Effector memory CD8-positive, alpha-beta T cell (primary cell): ENCODE measurements at regions not wholly inside any gene's neighbourhood (a gene's known extent, or its start where the extent isn't known, plus 50 kb on each side); places are given as distances from the start of the nearest gene placed in this dataset.

Experiments
- ATAC-seq: fragments of 150-1000 bp; cut with Tn5 transposase; replicated peaks from 2 replicates; pipeline ENCODE4 v1.10.0; 2021; ENCODE audit warnings: mild to moderate bottlenecking, moderate library complexity
- DNase-seq, 3 experiments: peaks; one replicate each; pipeline ENCODE4 v3.0.0; 2021
- H3K27ac Mint-ChIP-seq, 2 donors: one replicate each; pipeline ENCODE4 v1.8.0; 2022; ENCODE audit warnings: mild to moderate bottlenecking in 2 of 2, mixed read lengths in 2 of 2, moderate library complexity in 2 of 2
- H3K27me3 Mint-ChIP-seq, 2 donors: one replicate each; pipeline ENCODE4 v1.8.0; 2022; ENCODE audit warnings: mixed read lengths in 2 of 2
- H3K36me3 Mint-ChIP-seq: one replicate; pipeline ENCODE4 v1.8.0; 2022; ENCODE audit warnings: mild to moderate bottlenecking, moderate library complexity, mixed read lengths; ENCODE audit not compliant: insufficient read depth
- H3K4me1 Mint-ChIP-seq, 2 donors: one replicate each; pipeline ENCODE4 v1.8.0; 2022; ENCODE audit warnings: low read depth in 2 of 2, mixed read lengths in 2 of 2
- H3K4me3 Mint-ChIP-seq, 2 donors: one replicate each; pipeline ENCODE4 v1.8.0; 2022; ENCODE audit warnings: mild to moderate bottlenecking in 2 of 2, mixed read lengths in 2 of 2, moderate library complexity in 2 of 2
- H3K9me3 Mint-ChIP-seq, 2 donors: one replicate each; pipeline ENCODE4 v1.8.0; 2022; ENCODE audit warnings: mixed read lengths in 2 of 2

DNA sequence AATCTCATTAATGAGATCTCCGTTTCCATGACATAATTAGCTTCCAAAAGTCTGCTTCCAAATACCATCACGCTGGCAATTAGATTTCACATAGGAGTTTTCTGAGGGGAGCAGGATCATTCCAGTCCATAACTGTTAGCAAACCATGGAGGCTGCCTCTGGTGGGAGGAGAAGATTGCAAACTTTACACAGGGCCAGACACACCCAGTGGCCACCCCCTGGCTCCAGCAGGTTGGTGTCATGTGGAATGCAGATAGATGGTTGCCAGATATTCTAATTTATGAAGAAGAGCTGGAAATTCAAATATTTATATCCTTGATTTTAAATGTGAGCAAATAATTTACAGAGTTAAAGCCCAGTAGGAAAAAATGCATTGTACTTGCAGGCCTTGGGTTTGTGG is 164.2 kb downstream of the ICE1 start:
- H3K9me3 Mint-ChIP-seq: no peaks in the 10 kb centered on the region
- DNase-seq: no peak
- no peak overlapping the region for H3K4me3 Mint-ChIP-seq
- H3K36me3 Mint-ChIP-seq: no peaks in the 10 kb centered on the region
- no peak for ATAC-seq
- H3K27me3 Mint-ChIP-seq: peaks cover 23 to 40% of the 10 kb centered on the region in 2 donors
- no peaks in the 10 kb centered on the region for H3K4me1 Mint-ChIP-seq
- no peak overlapping the region for H3K27ac Mint-ChIP-seq

DNA sequence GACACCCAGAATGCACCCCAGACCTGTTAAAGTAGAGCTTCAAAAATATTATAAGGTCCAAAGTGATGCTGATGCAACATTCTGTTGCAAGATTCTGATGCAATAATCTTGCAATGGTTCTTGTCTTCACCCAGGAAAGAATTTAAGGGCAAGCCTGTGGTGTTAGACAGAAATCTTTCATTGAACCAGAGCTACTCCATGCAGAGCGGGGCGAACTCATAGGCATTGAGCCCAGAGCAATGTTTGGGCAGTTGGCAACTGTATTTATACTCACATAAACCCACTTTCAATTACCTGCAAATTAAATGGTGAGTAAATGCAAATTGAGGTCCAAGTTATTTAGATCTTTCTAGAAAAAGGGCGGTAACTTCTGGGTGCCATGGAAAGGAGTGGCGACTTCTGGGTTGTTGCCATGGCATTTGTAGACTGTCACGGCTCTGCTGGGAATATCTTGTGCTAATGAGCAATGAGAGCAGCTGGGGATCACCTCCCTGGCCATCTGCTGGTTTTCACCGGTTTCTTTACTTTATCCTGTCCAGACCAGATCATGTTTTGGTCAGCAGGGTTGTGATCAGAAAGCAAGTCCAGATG is 163.4 kb downstream of the ICE1 start:
- Mint-ChIP-seq H3K36me3 (no peaks in the 10 kb centered on the region), H3K4me3 (no peak overlapping the region), H3K4me1 (no peaks in the 10 kb centered on the region), H3K27ac (no peak overlapping the region), H3K9me3 (no peaks in the 10 kb centered on the region), H3K27me3 (peaks cover 23 to 40% of the 10 kb centered on the region in 2 donors)
- DNase-seq (no peak), ATAC-seq (no peak)

DNA sequence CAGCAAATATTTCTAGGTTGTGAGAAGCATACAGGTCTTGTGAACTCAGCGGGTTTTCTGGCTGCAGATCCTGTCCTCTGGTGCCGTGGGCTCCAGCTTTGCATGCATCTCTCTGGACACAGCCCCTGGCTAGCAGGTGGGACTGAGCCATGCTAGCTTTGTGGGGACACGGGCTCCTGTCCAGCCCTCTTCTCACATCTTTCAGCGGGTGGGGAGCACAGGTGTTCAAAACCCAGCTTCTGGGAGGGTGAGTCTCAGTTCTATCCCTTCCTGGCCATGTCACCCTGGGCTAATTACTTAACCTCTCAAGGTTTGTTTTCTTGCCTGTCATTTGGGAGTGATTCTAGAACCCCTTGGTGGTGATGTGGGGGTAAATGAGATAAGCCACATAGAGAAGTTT is 162.3 kb downstream of the ICE1 start:
- ATAC-seq (no peak), DNase-seq (no peak)
- no peaks in the 10 kb centered on the region for H3K9me3 Mint-ChIP-seq
- peaks cover 23 to 34% of the 10 kb centered on the region in 2 donors for H3K27me3 Mint-ChIP-seq
- H3K4me1 Mint-ChIP-seq: no peaks in the 10 kb centered on the region
- H3K27ac Mint-ChIP-seq: no peak overlapping the region
- no peaks in the 10 kb centered on the region for H3K36me3 Mint-ChIP-seq
- no peak overlapping the region for H3K4me3 Mint-ChIP-seq

DNA sequence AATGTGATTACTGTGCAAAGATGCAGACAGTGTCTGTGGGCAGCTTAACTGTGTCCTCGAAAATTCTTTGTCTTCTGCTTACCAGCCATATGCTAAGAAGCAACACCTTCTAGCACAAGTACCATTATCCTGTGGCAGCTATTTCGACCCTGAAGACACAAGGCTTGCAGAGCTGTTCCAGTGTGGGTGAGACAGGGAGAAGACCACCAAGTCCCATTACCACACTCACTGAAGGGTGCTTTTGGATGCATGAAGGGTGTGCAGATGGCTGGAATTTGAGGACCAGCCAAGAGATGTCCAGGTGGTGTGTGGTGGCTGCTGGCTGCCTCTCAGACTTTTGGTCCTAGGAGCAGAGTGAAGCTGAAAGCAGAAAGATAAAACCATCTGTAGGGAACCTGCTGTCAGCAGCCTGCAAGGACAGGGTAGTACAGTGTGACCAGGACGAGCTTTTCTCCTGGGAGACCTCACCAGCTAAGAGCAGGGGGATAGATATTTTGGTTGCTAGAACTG is 161.8 kb downstream of the ICE1 start:
- H3K36me3 Mint-ChIP-seq: no peaks in the 10 kb centered on the region
- H3K4me3 Mint-ChIP-seq: no peak overlapping the region
- no peaks in the 10 kb centered on the region for H3K9me3 Mint-ChIP-seq
- H3K27ac Mint-ChIP-seq: no peak overlapping the region
- DNase-seq (no peak), ATAC-seq (no peak)
- H3K4me1 Mint-ChIP-seq: no peaks in the 10 kb centered on the region
- peaks cover 23 to 29% of the 10 kb centered on the region in 2 donors for H3K27me3 Mint-ChIP-seq

DNA sequence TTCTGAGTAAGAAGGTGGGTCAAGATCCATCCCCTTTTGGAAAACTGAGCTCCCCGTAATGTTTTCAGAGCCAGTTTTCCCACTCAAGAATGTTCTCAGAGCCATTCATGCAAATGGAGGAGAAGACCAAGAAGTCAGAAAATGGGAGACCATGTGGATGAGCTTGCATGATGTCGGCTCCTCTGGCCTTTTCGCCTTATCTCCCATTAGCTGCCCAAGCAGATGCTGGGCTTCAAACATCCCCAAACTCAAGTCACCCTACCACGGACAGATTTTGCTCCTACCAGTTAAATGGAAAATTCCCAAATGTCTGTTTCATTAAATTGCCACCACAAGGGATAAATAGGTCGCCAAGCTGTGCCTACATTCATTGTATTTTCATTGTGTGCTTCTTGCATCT is 161.4 kb downstream of the ICE1 start:
- no peak for ATAC-seq
- Mint-ChIP-seq H3K36me3 (no peaks in the 10 kb centered on the region), H3K27me3 (peaks cover 20 to 25% of the 10 kb centered on the region in 2 donors), H3K4me1 (no peaks in the 10 kb centered on the region), H3K27ac (no peak overlapping the region), H3K9me3 (no peaks in the 10 kb centered on the region), H3K4me3 (no peak overlapping the region)
- DNase-seq: no peak

DNA sequence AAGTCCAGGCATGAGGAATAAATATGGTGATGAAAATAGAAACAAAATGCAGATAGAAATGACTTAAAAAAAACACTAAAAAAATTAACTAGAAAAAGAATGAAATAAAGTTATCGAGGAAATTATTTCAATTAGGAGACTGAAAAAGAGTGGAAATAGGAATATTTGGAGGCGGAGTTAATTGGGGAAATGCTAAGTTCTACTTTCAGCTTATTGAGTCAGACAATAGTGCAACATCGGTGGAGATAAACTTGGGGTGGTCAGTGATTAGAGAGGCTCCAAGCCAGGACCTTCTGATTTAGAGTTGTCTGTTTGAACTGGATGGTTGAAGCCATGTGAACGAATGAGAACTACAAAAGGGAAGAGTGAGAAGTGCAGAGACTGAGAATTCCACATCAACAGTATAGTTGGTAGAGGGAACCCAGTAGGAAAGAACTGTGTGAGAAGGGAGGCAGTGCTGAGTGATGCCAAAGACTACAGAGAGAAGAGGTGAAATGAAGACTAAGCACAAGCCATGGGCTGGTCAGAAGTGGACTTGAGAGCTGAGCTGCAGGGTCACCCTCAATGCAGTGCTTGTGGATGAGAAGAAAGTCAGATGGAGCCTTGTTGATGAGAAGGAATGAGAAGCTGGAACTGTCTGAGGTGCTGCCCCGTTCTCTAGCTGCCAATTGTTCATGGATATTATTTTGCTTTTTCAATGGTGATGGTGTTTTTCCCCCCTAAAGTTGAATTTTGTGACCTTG is 160.7 kb downstream of the ICE1 start:
- DNase-seq: no peak
- Mint-ChIP-seq H3K36me3 (no peaks in the 10 kb centered on the region), H3K4me3 (no peak overlapping the region), H3K27ac (no peak overlapping the region), H3K9me3 (no peaks in the 10 kb centered on the region), H3K4me1 (no peaks in the 10 kb centered on the region), H3K27me3 (peaks cover 13 to 18% of the 10 kb centered on the region in 2 donors)
- no peak for ATAC-seq

DNA sequence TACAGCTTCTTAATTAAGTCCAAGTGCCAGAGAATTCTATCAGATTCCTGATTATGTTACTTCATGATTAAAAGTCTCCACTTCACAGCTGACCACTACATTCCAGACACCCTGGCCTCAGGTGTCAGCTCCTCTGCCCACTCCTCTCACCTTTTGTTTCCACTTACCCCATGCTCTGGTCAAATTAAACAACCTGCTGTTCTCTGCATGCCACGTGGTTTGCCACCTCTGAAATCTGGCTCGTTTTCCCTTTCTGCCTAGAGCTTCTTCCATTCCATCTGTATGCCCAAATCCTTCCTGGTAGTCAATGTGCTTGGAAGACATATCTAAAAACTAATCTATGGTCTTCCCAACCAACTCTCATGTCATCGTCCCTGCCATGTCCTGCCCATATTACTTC is 158.6 kb downstream of the ICE1 start:
- H3K4me1 Mint-ChIP-seq: no peaks in the 10 kb centered on the region
- H3K4me3 Mint-ChIP-seq: no peak overlapping the region
- H3K27me3 Mint-ChIP-seq: peaks cover 0 to 12% of the 10 kb centered on the region in 2 donors
- no peak overlapping the region for H3K27ac Mint-ChIP-seq
- no peaks in the 10 kb centered on the region for H3K36me3 Mint-ChIP-seq
- H3K9me3 Mint-ChIP-seq: no peaks in the 10 kb centered on the region
- DNase-seq: no peak
- no peak for ATAC-seq

DNA sequence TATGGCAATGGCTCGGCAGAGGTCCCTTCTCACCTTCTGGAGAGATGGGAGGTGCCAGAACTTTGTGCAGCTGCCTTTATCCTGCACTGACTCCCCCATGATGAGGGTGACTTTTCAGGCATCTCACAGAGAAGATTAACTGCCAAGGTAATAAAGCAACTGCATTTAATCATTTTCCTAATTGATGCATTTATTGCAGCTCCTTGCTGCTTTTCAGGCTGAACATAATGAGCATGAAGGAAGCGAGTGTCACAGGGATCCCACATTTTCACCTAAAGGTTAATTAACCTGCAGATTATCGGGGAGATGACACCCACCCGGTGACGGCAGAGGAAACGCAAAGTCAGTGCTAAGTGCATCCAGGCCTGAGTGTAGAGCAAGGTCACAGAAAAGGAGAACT is 154.3 kb downstream of the ICE1 start:
- Mint-ChIP-seq H3K4me3 (no peak overlapping the region), H3K27ac (no peak overlapping the region), H3K4me1 (no peaks in the 10 kb centered on the region), H3K9me3 (no peaks in the 10 kb centered on the region), H3K27me3 (peaks cover 12 to 26% of the 10 kb centered on the region in 2 donors), H3K36me3 (no peaks in the 10 kb centered on the region)
- DNase-seq (no peak), ATAC-seq (no peak)

DNA sequence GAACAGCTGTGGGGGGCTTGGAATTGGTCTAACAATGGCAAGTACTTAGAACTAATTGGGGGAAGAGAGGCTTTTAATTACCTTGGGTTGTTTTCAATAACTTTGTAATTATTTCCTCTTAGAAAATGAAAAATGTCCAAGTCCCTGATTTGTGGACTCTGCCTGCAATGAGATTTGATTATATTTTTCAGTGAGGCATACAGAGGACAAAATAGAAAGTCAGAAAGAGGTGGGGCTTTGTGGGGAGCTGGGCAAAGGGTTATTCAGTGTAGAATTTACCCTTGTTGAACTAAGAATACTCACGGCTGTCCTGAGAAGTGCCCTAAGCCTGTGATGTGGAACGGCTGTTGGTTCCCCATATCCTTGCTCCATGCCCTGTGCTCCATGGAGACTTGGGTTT is 153.0 kb downstream of the ICE1 start:
- H3K27me3 Mint-ChIP-seq: peaks cover 12 to 26% of the 10 kb centered on the region in 2 donors
- no peaks in the 10 kb centered on the region for H3K36me3 Mint-ChIP-seq
- no peaks in the 10 kb centered on the region for H3K4me1 Mint-ChIP-seq
- DNase-seq (no peak), ATAC-seq (no peak)
- H3K9me3 Mint-ChIP-seq: no peaks in the 10 kb centered on the region
- no peak overlapping the region for H3K27ac Mint-ChIP-seq
- no peak overlapping the region for H3K4me3 Mint-ChIP-seq

DNA sequence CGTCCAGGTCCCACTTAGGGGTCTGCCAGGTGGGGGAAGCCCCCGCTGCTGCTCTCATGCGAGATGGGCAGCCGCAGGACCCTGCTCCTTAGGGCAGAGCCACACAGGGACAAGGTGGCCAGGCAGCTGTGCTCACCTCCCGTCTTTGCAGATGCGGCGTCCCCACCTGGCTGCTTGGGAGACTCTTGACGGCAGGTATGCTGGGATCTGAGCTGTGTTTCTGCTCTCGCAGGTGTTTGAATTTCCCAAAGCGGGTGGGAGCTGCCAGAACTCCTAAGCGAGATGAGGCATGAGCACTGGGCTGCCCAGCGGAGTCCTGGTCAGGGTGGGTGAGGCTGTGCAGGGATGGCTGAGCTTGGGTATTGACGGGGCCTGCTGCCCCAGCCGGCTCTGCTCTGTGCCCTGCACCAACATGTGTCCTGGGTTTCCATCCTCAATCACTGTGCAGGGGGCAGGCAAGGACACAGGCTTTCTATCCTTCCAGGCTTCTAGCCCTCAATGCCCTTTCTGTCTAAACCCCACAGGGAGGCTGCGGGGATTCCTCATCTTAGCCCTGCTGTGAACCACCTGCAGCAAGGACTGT is 151.4 kb downstream of the ICE1 start:
- Mint-ChIP-seq H3K9me3 (no peaks in the 10 kb centered on the region), H3K27me3 (peaks cover 24 to 40% of the 10 kb centered on the region in 2 donors), H3K4me1 (no peaks in the 10 kb centered on the region), H3K36me3 (no peaks in the 10 kb centered on the region), H3K4me3 (no peak overlapping the region), H3K27ac (no peak overlapping the region)
- no peak for DNase-seq
- no peak for ATAC-seq

DNA sequence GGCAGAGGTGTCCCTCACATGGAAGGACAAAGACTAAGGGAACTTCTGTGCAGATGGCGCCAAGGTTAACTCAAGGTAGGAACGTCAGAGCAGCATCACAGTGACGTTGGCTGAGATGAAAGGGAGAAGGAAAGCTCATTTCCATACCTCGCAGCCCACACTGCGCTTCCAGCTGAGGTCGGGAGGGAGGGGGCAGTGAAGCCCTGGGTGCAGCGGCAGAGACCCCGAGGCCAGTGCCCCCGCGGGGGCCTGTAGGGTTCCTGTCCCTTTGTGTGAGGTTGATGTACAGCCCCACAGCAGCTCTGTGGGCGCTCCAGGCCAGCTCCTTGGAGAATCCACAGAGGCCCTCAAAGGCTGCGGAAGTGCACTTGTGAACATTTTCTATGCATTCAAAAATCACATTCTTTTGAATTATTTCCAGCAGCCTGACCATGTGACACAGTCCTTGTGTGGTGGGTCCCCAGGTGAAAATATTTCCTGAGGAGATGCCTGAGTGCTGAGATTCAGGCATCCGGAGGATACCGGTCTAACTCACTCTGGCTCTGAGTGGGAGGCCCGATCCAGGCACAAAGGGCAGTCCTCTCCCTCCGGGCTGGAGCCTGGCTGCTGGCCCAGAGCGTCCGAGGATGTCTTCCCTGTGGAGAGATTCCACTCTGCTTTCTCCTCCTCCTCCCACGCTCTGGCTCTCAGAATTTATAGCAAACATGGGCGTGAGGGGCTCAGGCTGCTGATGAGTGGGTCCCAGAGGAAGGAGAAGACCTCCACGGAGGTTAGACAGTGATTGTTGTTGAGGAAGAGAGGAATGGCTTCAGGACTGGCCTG is 150.7 kb downstream of the ICE1 start:
- H3K27ac Mint-ChIP-seq: no peak overlapping the region
- H3K36me3 Mint-ChIP-seq: no peaks in the 10 kb centered on the region
- DNase-seq (no peak), ATAC-seq (no peak)
- no peak overlapping the region for H3K4me3 Mint-ChIP-seq
- peaks cover 31 to 47% of the 10 kb centered on the region in 2 donors for H3K27me3 Mint-ChIP-seq
- no peaks in the 10 kb centered on the region for H3K4me1 Mint-ChIP-seq
- no peaks in the 10 kb centered on the region for H3K9me3 Mint-ChIP-seq

DNA sequence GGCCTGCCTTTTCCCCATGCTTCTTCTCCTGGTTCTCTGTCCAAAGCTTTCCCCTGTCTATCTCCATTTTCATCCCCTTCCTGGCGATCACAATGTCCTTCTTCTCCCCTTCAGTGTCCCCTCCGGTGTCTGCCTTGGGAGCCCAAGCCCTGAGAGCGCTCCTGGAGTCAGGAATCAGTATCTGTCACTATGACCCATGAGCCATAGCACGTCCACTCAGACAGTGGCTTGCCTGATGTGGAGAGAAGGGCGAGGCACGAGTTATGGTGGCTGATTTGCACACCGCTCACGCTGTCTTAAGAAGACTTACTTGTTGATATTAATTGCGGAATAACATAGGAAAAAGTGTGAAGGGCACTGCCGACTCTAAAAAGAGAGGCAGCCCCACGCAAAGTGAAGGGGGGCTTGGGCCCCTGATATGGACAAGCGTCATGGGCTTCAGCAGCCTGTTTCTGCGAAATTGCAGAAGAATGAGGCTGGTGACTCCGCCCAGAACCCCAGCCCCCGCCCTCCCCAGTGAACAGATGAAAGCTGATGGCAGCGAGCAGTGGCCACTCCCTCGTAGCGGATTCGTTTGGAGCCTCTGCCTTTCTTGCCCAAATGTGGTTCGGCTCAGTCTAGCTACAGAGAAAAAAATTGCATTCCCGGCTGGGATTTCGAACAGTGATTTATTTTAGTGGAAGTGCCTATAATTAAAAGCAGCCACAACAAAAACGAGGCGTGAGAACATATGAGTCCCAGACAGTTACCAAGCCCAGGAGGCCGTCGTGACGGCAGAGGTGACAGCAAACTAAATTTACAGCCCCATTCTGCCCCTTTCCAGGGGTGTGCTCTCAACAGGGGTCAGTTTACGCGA is 149.8 kb downstream of the ICE1 start:
- Mint-ChIP-seq H3K4me1 (no peaks in the 10 kb centered on the region), H3K36me3 (no peaks in the 10 kb centered on the region), H3K4me3 (no peak overlapping the region), H3K27me3 (peaks cover 31 to 51% of the 10 kb centered on the region in 2 donors), H3K27ac (no peak overlapping the region), H3K9me3 (no peaks in the 10 kb centered on the region)
- DNase-seq (no peak), ATAC-seq (no peak)

DNA sequence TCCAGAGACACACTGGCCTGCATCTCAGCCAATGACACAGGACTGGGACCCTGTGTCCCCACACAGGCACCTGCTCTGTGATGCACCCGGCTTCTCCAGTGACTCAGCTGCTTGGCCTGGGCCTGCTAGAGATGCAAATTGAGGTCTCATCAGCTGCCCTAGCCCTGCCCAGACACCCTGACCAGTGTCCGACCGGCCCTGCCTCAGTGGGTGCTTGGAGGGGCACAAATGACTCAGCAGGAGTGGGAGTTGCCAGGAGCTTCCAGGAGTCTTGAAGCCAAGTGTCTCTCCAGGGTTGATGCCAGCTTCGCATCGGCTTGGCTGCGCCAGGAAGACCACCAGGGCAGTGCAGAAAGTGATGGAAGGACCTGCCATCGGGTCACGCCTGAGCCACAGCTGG is 148.2 kb downstream of the ICE1 start:
- Mint-ChIP-seq H3K36me3 (no peaks in the 10 kb centered on the region), H3K4me3 (no peak overlapping the region), H3K27me3 (peaks cover 31 to 54% of the 10 kb centered on the region in 2 donors), H3K4me1 (no peaks in the 10 kb centered on the region), H3K9me3 (no peaks in the 10 kb centered on the region), H3K27ac (no peak overlapping the region)
- no peak for ATAC-seq
- DNase-seq: no peak
